AG09309 (cell line): ENCODE measurements at regions not wholly inside any gene's neighbourhood (a gene's known extent, or its start where the extent isn't known, plus 50 kb on each side); places are given as distances from the start of the nearest gene placed in this dataset.
A peak's percentile ranks its signal among the peaks of the same experiment; 100 is the strongest.

Source experiments
- DNase-seq: peaks from one replicate; pipeline ENCODE4 v3.0.0-alpha.2; 2010; ENCODE audit warnings: low read depth
- H3K4me3 ChIP-seq: 2 replicates; pipeline ENCODE4 v1.5.1; 2011; ENCODE audit warnings: mild to moderate bottlenecking, low read depth, low read length, moderate library complexity; ENCODE audit not compliant: control insufficient read depth
- TF ChIP-seq, protein P1 (sequence below): IDR thresholded peaks from 2 replicates; pipeline ENCODE4 v1.5.1; 2011; ENCODE audit warnings: mild to moderate bottlenecking, low read depth, low read length, inconsistent platforms; ENCODE audit not compliant: insufficient read depth, control insufficient read depth; ENCODE audit errors: missing control alignments

- no peak for DNase-seq
- TF ChIP-seq, protein P1, sequence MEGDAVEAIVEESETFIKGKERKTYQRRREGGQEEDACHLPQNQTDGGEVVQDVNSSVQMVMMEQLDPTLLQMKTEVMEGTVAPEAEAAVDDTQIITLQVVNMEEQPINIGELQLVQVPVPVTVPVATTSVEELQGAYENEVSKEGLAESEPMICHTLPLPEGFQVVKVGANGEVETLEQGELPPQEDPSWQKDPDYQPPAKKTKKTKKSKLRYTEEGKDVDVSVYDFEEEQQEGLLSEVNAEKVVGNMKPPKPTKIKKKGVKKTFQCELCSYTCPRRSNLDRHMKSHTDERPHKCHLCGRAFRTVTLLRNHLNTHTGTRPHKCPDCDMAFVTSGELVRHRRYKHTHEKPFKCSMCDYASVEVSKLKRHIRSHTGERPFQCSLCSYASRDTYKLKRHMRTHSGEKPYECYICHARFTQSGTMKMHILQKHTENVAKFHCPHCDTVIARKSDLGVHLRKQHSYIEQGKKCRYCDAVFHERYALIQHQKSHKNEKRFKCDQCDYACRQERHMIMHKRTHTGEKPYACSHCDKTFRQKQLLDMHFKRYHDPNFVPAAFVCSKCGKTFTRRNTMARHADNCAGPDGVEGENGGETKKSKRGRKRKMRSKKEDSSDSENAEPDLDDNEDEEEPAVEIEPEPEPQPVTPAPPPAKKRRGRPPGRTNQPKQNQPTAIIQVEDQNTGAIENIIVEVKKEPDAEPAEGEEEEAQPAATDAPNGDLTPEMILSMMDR, result no peak
- H3K4me3 ChIP-seq, result no peak overlapping the region
These were observed 395.3 kb downstream of the LPIN1 start for GRCh38 chr2:12141618-12142258.

DNA sequence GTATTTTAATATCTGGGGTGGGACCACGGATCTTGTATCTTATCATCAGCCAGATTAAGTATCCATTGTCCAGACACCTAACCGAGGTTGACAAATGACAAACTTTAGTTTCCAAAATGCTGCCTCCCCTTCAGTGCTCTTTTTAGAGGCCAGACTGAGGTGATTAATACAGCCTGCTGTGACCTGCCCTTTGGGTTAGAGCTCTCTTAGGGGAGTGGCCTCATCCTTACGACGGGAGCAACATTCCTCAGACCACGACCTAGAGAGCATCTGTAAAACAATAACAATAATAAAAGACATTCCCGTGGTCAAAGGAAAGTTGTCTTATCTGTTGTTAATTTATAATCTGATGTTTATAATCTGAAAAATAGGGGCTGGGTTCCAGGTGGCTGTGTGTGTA is 405.3 kb downstream of the LPIN1 start:
- DNase-seq, result no peak

GRCh38 chr2:12152888-12153287 is 406.5 kb downstream of the LPIN1 start:
- H3K4me3 ChIP-seq, result no peak overlapping the region
- TF ChIP-seq, protein P1, result no peak
- DNase-seq, result no peak

More for the DNA sequence above, 405.3 kb downstream of the LPIN1 start:
- H3K4me3 ChIP-seq, result no peak overlapping the region
- TF ChIP-seq, protein P1, result no peak

DNA sequence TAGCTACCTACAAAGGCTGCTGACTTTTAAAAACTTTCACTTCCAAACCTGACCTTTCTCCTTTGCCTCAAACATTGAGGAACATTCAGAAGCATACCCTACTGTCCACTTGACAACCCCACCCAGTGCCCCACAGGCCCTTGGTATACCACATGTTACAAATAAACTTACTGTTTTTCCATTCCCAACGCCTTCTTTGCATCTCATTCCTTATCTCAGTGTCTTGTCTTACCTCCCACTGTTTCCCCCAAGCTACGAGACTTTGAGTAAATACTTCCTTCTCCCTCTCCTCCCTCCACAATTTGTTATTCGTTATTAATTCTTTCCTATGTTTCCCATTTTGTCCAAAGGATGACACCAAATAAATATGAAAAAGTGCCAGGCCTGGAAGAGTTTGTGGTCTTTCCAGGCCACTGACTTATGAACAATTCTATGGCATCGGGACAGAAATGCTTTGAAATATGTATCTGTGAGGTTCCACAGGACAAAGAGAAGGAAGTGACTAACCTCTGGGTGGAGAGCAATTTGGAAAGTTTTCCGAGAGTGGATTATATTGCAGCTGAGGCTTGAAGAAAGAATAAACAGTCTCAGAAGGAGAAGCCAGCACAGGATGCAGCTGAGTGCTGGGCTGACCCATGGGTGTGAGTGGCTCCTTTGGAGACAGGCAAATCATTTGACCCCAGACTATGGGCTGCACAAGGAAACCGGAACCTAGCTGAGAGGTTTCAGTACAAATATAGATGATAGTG is 409.0 kb downstream of the LPIN1 start:
- TF ChIP-seq, protein P1, result no peak
- no peak overlapping the region for H3K4me3 ChIP-seq
- peak; percentile 53 for DNase-seq

DNA sequence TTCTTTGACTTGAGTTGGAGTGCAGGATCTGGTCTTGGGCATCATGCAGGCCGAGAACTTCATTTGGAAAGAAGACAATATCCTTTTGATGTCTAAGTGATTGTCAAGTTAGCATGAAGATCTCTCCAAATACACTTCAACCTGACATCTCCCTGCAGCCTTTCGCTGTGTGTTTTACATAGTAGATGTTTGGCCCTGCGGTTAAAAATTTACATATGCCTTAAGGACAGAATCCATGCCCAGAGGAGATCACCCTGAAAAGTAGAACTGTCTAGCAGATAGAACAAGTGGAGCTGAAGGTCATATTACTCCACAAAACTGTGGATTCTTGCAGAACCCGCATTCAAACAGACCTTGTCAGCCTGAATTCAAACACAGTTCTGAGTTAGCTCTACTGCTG is 409.9 kb downstream of the LPIN1 start:
- TF ChIP-seq, protein P1, result no peak
- no peak overlapping the region for H3K4me3 ChIP-seq
- no peak for DNase-seq

GRCh38 chr2:12161085-12161484 is 414.7 kb downstream of the LPIN1 start:
- TF ChIP-seq, protein P1, result no peak
- H3K4me3 ChIP-seq, result no peak overlapping the region
- no peak for DNase-seq
